ENCODE measurements at regions not wholly inside any gene's neighbourhood (a gene's known extent, or its start where the extent isn't known, plus 50 kb on each side); places are given as distances from the start of the nearest gene placed in this dataset.

- TF ChIP-seq CTCF (IDR thresholded peaks at IDR 0.05; ENCODE audit: low read depth, low read length, missing input control): no peak
- TF ChIP-seq REST (IDR thresholded peaks at IDR 0.05): no peak
- TF ChIP-seq TAF1 (conservative IDR thresholded peaks at IDR 0.05): no peak
- no peak for TF ChIP-seq MAX (IDR thresholded peaks at IDR 0.05)
- no peak for TF ChIP-seq FOXA2 (IDR thresholded peaks at IDR 0.05)
- no peak for TF ChIP-seq GABPA (IDR thresholded peaks at IDR 0.05 in 1 of 2, conservative IDR thresholded peaks at IDR 0.05 in 1 of 2)
- TF ChIP-seq RAD21 (IDR thresholded peaks at IDR 0.05): no peak
- no peak for TF ChIP-seq YY1 (IDR thresholded peaks at IDR 0.05)
Observed at GRCh38 chr10:61304746-61305145, 148.4 kb downstream of the TMEM26 start.

All from liver (tissue), 3 donors.